H1 (cell line): ENCODE measurements at regions not wholly inside any gene's neighbourhood (a gene's known extent, or its start where the extent isn't known, plus 50 kb on each side); places are given as distances from the start of the nearest gene placed in this dataset.

Source experiments
- CTCF ChIA-PET: fragments of 300-600 bp; sonication (Branson Sonifier 250); formaldehyde crosslinking; loops from one replicate; lab custom pipeline; 2021; ENCODE audit not compliant: partially characterized antibody; lab: Charles Lee
- POLR2A ChIA-PET: fragments of 300-600 bp; sonication (Branson Sonifier 250); formaldehyde crosslinking; loops from one replicate; lab custom pipeline; 2021; ENCODE audit warnings: inconsistent platforms; ENCODE audit not compliant: partially characterized antibody; lab: Charles Lee
- DNase-seq, 2 experiments: peaks; one replicate each; pipeline versions ENCODE4 v3.0.0 to v3.0.0-alpha.2; 2010 to 2022; ENCODE audit warnings: low spot score in 2 of 2, low read depth in 1 of 2, mixed read lengths in 1 of 2
- FAIRE-seq: peaks from 2 replicates; lab custom pipeline; 2011; peaks lifted over from hg19 to GRCh38; lab: Jason Lieb, UNC
- H2AFZ ChIP-seq: 2 replicates; pipeline ENCODE4 v1.8.1; 2012; ENCODE audit warnings: low read length, inconsistent platforms
- H2AK5ac ChIP-seq: 2 replicates; pipeline ENCODE4 v1.6.1; 2013; ENCODE audit warnings: low read depth, low read length
- H2BK120ac ChIP-seq: replicated peaks from 2 replicates; pipeline ENCODE3; 2013; ENCODE audit warnings: low read depth, low read length, inconsistent platforms
- H2BK12ac ChIP-seq: 2 replicates; pipeline ENCODE4 v1.6.1; 2013; ENCODE audit warnings: low read depth, low read length
- H2BK15ac ChIP-seq: 2 replicates; pipeline ENCODE4 v1.6.1; 2013; ENCODE audit warnings: low read length
- H2BK20ac ChIP-seq: 2 replicates; pipeline ENCODE4 v1.6.1; 2013; ENCODE audit warnings: low read length
- H2BK5ac ChIP-seq: 2 replicates; pipeline ENCODE4 v1.6.1; 2013; ENCODE audit warnings: low read depth, low read length
- H3K14ac ChIP-seq: 2 replicates; pipeline ENCODE4 v1.6.1; 2013; ENCODE audit warnings: inconsistent platforms; ENCODE audit not compliant: insufficient read length
- H3K18ac ChIP-seq: 2 replicates; pipeline ENCODE4 v1.6.1; 2013; ENCODE audit warnings: low read length; ENCODE audit errors: extremely low read depth
- H3K23ac ChIP-seq: 2 replicates; pipeline ENCODE4 v1.6.1; 2013; ENCODE audit warnings: inconsistent platforms; ENCODE audit not compliant: insufficient read length
- H3K23me2 ChIP-seq: 2 replicates; pipeline ENCODE4 v1.6.1; 2013; ENCODE audit warnings: low read depth, low read length
- H3K27ac ChIP-seq: 2 replicates; pipeline ENCODE4 v1.6.1; 2011; ENCODE audit warnings: low read depth, low read length, inconsistent platforms
- H3K27me3 ChIP-seq, 4 experiments: replicated peaks in 1 of 4; 1 replicate in 1 of 4; 2 replicates in 3 of 4; pipeline versions ENCODE4 v1.6.1 to v1.8.1; 2011 to 2013; ENCODE audit warnings: low read length in 3 of 4, mild to moderate bottlenecking in 3 of 4, inconsistent platforms in 2 of 4, mixed read lengths in 2 of 4, moderate library complexity in 1 of 4; ENCODE audit not compliant: control insufficient read depth in 3 of 4, insufficient read depth in 3 of 4; ENCODE audit errors: extremely low read depth in 1 of 4
- H3K36me3 ChIP-seq, 4 experiments: 2 replicates each; pipeline versions ENCODE4 v1.6.1 to v1.8.1; 2011 to 2013; ENCODE audit warnings: mild to moderate bottlenecking in 4 of 4, low read length in 3 of 4, moderate library complexity in 2 of 4, control low read depth in 1 of 4, inconsistent platforms in 1 of 4; ENCODE audit not compliant: insufficient read depth in 4 of 4, control insufficient read depth in 2 of 4
- H3K4ac ChIP-seq: replicated peaks from 2 replicates; pipeline ENCODE3; 2013; ENCODE audit warnings: low read length, low read depth, mixed read lengths, inconsistent platforms; ENCODE audit not compliant: insufficient read length
- H3K4me1 ChIP-seq, 4 experiments: replicated peaks in 1 of 4; 1 replicate in 1 of 4; 2 replicates in 3 of 4; pipeline versions ENCODE4 v1.6.1 to v1.8.1; 2011 to 2013; ENCODE audit warnings: low read length in 3 of 4, inconsistent platforms in 2 of 4, mixed read lengths in 1 of 4; ENCODE audit not compliant: insufficient read depth in 4 of 4, control insufficient read depth in 3 of 4
- H3K4me2 ChIP-seq, 2 experiments: 2 replicates each; pipeline versions ENCODE4 v1.6.1 to v1.8.1; 2011 to 2013; ENCODE audit warnings: low read depth in 2 of 2, low read length in 2 of 2, control low read depth in 1 of 2, inconsistent platforms in 1 of 2, mild to moderate bottlenecking in 1 of 2; ENCODE audit not compliant: insufficient read depth in 1 of 2
- H3K4me3 ChIP-seq, 4 experiments: fragments of 200-600, 300-600 bp in 1 of 4; sonication (generic), shearing (Covaris generic), sonication (Bioruptor Twin) in 1 of 4; 2 replicates each; pipeline versions ENCODE4 v1.5.1 to v1.8.1; 2011 to 2016; ENCODE audit warnings: low read length in 4 of 4, low read depth in 3 of 4, control low read depth in 2 of 4, inconsistent platforms in 2 of 4, mild to moderate bottlenecking in 2 of 4, mixed read lengths in 1 of 4, moderate library complexity in 1 of 4; ENCODE audit not compliant: insufficient read depth in 2 of 4; ENCODE audit errors: extremely low read depth in 1 of 4
- H3K56ac ChIP-seq: replicated peaks from 2 replicates; pipeline ENCODE3; 2013; ENCODE audit warnings: low read depth, mild to moderate bottlenecking, mixed read lengths, low read length, inconsistent platforms; ENCODE audit not compliant: insufficient read length
- H3K79me1 ChIP-seq: 2 replicates; pipeline ENCODE4 v1.6.1; 2013; ENCODE audit warnings: low read depth, low read length, control low read depth
- H3K79me2 ChIP-seq, 2 experiments: 2 replicates each; pipeline versions ENCODE4 v1.6.1 to v1.8.1; 2012 to 2013; ENCODE audit warnings: low read length in 2 of 2, mild to moderate bottlenecking in 2 of 2, inconsistent platforms in 1 of 2; ENCODE audit not compliant: insufficient read depth in 2 of 2, control insufficient read depth in 1 of 2
- H3K9ac ChIP-seq, 4 experiments: replicated peaks in 1 of 4; 1 replicate in 1 of 4; 2 replicates in 3 of 4; pipeline versions ENCODE4 v1.6.1 to v1.8.1; 2011 to 2013; ENCODE audit warnings: low read depth in 3 of 4, low read length in 3 of 4, control low read depth in 2 of 4, mild to moderate bottlenecking in 2 of 4, moderate library complexity in 2 of 4, inconsistent platforms in 1 of 4; ENCODE audit errors: extremely low read depth in 1 of 4
- H3K9me3 ChIP-seq, 2 experiments: 2 replicates each; pipeline versions ENCODE4 v1.6.1 to v1.8.1; 2012 to 2013; ENCODE audit warnings: mild to moderate bottlenecking in 2 of 2, moderate library complexity in 2 of 2, control low read depth in 1 of 2, inconsistent platforms in 1 of 2, low read depth in 1 of 2, low read length in 1 of 2, mixed read lengths in 1 of 2; ENCODE audit not compliant: insufficient read depth in 2 of 2
- H4K20me1 ChIP-seq, 2 experiments: replicated peaks in 1 of 2; 2 replicates each; pipeline versions ENCODE3 to v1.8.1; 2011 to 2013; ENCODE audit warnings: inconsistent platforms in 2 of 2, low read length in 2 of 2, mild to moderate bottlenecking in 1 of 2; ENCODE audit not compliant: insufficient read depth in 2 of 2, control insufficient read depth in 1 of 2
- H4K5ac ChIP-seq: 2 replicates; pipeline ENCODE4 v1.6.1; 2013; ENCODE audit warnings: low read length, low read depth, mixed read lengths, inconsistent platforms; ENCODE audit not compliant: insufficient read length
- H4K8ac ChIP-seq: 2 replicates; pipeline ENCODE4 v1.8.0; 2013; ENCODE audit warnings: mild to moderate bottlenecking, moderate library complexity, low read length, inconsistent platforms; ENCODE audit not compliant: insufficient read depth; ENCODE audit errors: extremely low read depth
- H4K91ac ChIP-seq: replicated peaks from 2 replicates; pipeline ENCODE3; 2013; ENCODE audit warnings: low read length, mixed read lengths, inconsistent platforms; ENCODE audit not compliant: insufficient read length
- KDM1A ChIP-seq: fragments of 200-600, 300-600 bp; sonication (generic); IDR thresholded peaks from 2 replicates; pipeline ENCODE4 v1.7.1; 2016; ENCODE audit warnings: mild to moderate bottlenecking, low read length, borderline replicate concordance
- WGBS, 2 experiments: shearing (Covaris generic) in 1 of 2; methylation state at CpG; one replicate each; pipeline versions ENCODE4 v1.1.6 to v1.1.7; 2013 to 2015; ENCODE audit warnings: low lambda C conversion rate in 2 of 2, mixed read lengths in 2 of 2, inconsistent platforms in 1 of 2, low coverage in 1 of 2, missing lambda C conversion rate in 1 of 2; ENCODE audit not compliant: insufficient replicate concordance in 2 of 2, insufficient coverage in 1 of 2, insufficient read length in 1 of 2; ENCODE audit errors: extremely low coverage in 1 of 2, missing lambda C conversion rate in 1 of 2; 5-methylcytosine and 5-hydroxymethylcytosine counted together

DNA sequence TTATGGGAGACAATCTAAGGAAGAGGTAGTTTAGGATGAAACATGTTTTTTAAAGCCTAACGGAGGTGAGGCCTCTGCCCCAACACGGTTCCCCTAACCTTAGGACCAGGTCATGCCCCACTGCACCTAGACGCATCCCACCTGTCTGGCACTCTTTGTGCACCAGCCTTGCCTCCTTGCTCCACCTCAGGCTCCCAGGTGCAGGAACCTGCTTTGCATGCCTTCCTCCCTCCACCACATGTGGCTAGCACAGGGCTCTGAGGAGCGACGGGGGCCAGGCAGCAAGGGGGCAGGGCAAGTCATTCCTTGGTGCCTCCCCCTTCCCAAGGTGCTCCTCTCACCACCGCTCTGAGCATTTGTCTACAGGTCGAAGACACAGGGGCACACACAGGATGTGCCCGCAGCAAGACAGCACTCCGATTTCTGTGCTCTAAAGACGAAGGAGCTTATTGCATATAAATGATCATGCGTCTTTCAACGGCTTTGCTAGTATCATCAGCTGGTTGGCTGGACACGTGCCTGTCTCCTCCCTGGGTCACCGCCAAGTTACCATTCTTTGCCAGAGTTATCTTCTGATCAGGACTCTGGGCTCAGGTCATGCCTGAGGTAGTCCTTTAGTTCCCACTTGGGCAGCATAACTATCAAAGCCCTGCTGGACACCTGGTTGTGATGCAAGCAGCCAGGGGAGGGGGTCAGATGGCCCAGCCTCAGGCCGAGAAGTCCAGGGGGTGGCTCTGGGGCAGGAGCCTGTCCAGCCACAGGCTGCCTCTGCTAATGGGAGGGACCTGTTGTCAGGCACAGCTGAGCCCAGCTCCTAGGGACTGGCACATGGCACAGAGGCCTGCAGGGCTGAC is 172.0 kb upstream of the NTM start:
- no peak overlapping the region for H2BK120ac ChIP-seq

More for the DNA sequence above, 172.0 kb upstream of the NTM start:
- Histone ChIP-seq H3K27me3 (peaks cover 0 to 2% (median 0%) of the 10 kb centered on the region in 4 experiments; a peak in 1 of 7 replicates), H3K23ac (no peak overlapping the region), H3K18ac (no peak overlapping the region), H3K14ac (no peak overlapping the region), H3K27ac (no peak overlapping the region), H3K9ac (no peak overlapping the region; a peak in 1 of 7 replicates), H3K23me2 (no peaks in the 10 kb centered on the region), H2AFZ (no peak overlapping the region), H3K56ac (no peak overlapping the region), H2BK5ac (no peak overlapping the region), H3K9me3 (no peaks in the 10 kb centered on the region), H3K79me2 (no peaks in the 10 kb centered on the region), H2BK12ac (no peak overlapping the region; the same call in 1 of the 2 replicates), H3K4me1 (no peaks in the 10 kb centered on the region; a peak in 1 of 7 replicates), H3K4me2 (no peak overlapping the region), H2AK5ac (no peak overlapping the region), H3K4ac (no peak overlapping the region), H3K36me3 (no peaks in the 10 kb centered on the region), H2BK15ac (peak overlapping the region; percentile 85; the same call in 1 of the 2 replicates), H3K4me3 (no peak overlapping the region), H4K8ac (no peak overlapping the region), H2BK20ac (0 out of 2 replicates have a peak overlapping the region, but pooled peaks have one; percentile 27), H4K91ac (peak overlapping the region; percentile 7), H4K20me1 (no peaks in the 10 kb centered on the region), H4K5ac (no peak overlapping the region), H3K79me1 (no peaks in the 10 kb centered on the region)
- no peak for DNase-seq
- WGBS, 2 experiments = 81% methylated on average over 15 of the region's 15 CpGs; no CpG with 5 or more reads in 1 of the 2 experiments
- FAIRE-seq = no peak
- CTCF ChIA-PET = interaction anchor here (0.6 to 0.7 kb wide), 3 partner anchors 49 to 339 kb away, joined by 3 to 4 read pairs (median 3); no protein-coding TSS in a partner anchor
- no peak for TF ChIP-seq KDM1A
- POLR2A ChIA-PET = no interaction called here
